ENCODE measurements at regions not wholly inside any gene's neighbourhood (a gene's known extent, or its start where the extent isn't known, plus 50 kb on each side); places are given as distances from the start of the nearest gene placed in this dataset.

DNA sequence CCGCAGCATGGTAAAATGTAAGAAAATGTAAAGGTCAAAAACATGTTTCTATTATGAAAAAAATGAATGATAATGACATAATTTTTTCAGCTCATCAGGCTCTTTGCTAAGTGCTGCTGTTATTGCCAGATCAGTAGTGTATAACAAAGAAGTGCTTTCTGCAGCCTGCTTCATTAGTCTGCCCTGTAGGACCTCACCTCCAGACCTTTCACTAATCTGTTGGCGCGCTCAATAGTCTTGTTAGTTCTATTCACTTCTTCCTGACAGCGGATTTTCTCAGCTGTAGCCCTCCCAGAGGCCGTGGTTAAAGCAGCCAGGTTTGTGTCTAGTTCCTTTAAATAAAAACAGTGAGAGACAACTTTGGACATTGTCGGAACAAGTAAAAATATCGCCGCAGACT, 97.7 kb downstream of the CDCA7 start:
- TF ChIP-seq, protein P1, sequence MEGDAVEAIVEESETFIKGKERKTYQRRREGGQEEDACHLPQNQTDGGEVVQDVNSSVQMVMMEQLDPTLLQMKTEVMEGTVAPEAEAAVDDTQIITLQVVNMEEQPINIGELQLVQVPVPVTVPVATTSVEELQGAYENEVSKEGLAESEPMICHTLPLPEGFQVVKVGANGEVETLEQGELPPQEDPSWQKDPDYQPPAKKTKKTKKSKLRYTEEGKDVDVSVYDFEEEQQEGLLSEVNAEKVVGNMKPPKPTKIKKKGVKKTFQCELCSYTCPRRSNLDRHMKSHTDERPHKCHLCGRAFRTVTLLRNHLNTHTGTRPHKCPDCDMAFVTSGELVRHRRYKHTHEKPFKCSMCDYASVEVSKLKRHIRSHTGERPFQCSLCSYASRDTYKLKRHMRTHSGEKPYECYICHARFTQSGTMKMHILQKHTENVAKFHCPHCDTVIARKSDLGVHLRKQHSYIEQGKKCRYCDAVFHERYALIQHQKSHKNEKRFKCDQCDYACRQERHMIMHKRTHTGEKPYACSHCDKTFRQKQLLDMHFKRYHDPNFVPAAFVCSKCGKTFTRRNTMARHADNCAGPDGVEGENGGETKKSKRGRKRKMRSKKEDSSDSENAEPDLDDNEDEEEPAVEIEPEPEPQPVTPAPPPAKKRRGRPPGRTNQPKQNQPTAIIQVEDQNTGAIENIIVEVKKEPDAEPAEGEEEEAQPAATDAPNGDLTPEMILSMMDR (IDR thresholded peaks at IDR 0.05): no peak
- no peak for TF ChIP-seq POLR2A (IDR thresholded peaks at IDR 0.05)
- no peak for TF ChIP-seq POLR2AphosphoS5 (IDR thresholded peaks at IDR 0.05)

All from prostate gland (tissue), 2 donors.